HG02610 (cell line): ENCODE measurements at regions not wholly inside any gene's neighbourhood (a gene's known extent, or its start where the extent isn't known, plus 50 kb on each side); places are given as distances from the start of the nearest gene placed in this dataset.
A peak's percentile ranks its signal among the peaks of the same experiment; 100 is the strongest.

Experiments
- ATAC-seq: cut with Tn5 transposase; IDR thresholded peaks from one replicate; pipeline ENCODE4 v1.9.1; 2021; ENCODE audit warnings: mild to moderate bottlenecking, moderate library complexity; ENCODE audit not compliant: unreplicated experiment

- ATAC-seq: no peak
Observed at GRCh38 chr6:125489579-125490285, 188.0 kb upstream of the HDDC2 start.

- ATAC-seq: no peak
Observed at GRCh38 chr6:125491860-125492618, 190.3 kb upstream of the HDDC2 start.

GRCh38 chr6:125498606-125499005 lies 196.8 kb upstream of the HDDC2 start:
- no peak for ATAC-seq

- ATAC-seq: no peak
Observed at GRCh38 chr6:125499535-125499934, 197.8 kb upstream of the HDDC2 start.

GRCh38 chr6:125503181-125503580 lies 201.4 kb upstream of the HDDC2 start:
- ATAC-seq: no peak

GRCh38 chr6:125507987-125508655 lies 206.4 kb upstream of the HDDC2 start:
- ATAC-seq: no peak

GRCh38 chr6:125508793-125509192 lies 207.0 kb upstream of the HDDC2 start:
- ATAC-seq: no peak

- ATAC-seq: no peak
Observed at GRCh38 chr6:125509477-125509876, 207.7 kb upstream of the HDDC2 start.

- no peak for ATAC-seq
Observed at GRCh38 chr6:125510405-125510804, 208.6 kb upstream of the HDDC2 start.

GRCh38 chr6:125511809-125512396 lies 210.1 kb upstream of the HDDC2 start:
- no peak for ATAC-seq

- peak; percentile 67 for ATAC-seq
Observed at GRCh38 chr6:125512621-125513020, 210.9 kb upstream of the HDDC2 start.

GRCh38 chr6:125513978-125514377 lies 212.2 kb upstream of the HDDC2 start:
- ATAC-seq: no peak

GRCh38 chr6:125516644-125517043 lies 214.9 kb upstream of the HDDC2 start:
- no peak for ATAC-seq

- no peak for ATAC-seq
Observed at GRCh38 chr6:125519367-125519766, 217.6 kb upstream of the HDDC2 start.

- ATAC-seq: no peak
Observed at GRCh38 chr6:125524356-125524755, 222.6 kb upstream of the HDDC2 start.

- no peak for ATAC-seq
Observed at GRCh38 chr6:125526007-125526720, 223.3 kb upstream of the HEY2 start.

GRCh38 chr6:125528621-125529041 lies 220.8 kb upstream of the HEY2 start:
- no peak for ATAC-seq

- no peak for ATAC-seq
Observed at GRCh38 chr6:125529061-125529460, 220.4 kb upstream of the HEY2 start.

GRCh38 chr6:125533710-125534397 lies 215.6 kb upstream of the HEY2 start:
- no peak for ATAC-seq
